ENCODE measurements at regions not wholly inside any gene's neighbourhood (a gene's known extent, or its start where the extent isn't known, plus 50 kb on each side); places are given as distances from the start of the nearest gene placed in this dataset.

DNA sequence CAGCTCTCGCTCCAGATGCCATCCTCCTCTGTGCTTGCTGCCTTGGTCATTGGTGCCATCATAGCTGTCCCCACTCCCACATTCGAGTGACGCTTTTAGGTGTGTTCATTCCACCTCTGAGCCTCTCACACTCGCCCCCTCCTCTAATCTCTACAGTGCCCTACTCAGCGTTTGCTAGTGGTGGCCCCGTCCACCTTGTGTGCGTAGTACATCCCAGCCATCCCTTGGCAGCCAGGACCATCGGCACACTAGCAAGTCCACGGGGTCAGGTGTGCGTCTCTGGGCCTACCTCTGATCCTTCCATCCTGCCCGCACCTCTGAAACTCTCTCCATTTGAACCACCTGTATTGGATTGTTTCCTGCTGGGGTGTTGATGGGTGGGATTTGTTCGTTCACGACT lies 54.2 kb upstream of the RGMA start:
- Histone ChIP-seq H3K27ac (no peak overlapping the region), H3K4me1 (ENCODE audit: control insufficient read depth in 1 of 2, low read depth in 2 of 2) (peaks cover 11 to 33% of the 10 kb centered on the region in 2 donors), H3K4me3 (no peak overlapping the region), H3K36me3 (no peaks in the 10 kb centered on the region), H3K27me3 (replicated peaks; ENCODE audit: insufficient read depth) (no peaks in the 10 kb centered on the region), H3K9me3 (no peaks in the 10 kb centered on the region)
- no peak for DNase-seq (ENCODE audit: low spot score)
- no peak for ATAC-seq (ENCODE audit: insufficient number of reproducible peaks, low FRiP score, low read depth)
- TF ChIP-seq, protein P1, sequence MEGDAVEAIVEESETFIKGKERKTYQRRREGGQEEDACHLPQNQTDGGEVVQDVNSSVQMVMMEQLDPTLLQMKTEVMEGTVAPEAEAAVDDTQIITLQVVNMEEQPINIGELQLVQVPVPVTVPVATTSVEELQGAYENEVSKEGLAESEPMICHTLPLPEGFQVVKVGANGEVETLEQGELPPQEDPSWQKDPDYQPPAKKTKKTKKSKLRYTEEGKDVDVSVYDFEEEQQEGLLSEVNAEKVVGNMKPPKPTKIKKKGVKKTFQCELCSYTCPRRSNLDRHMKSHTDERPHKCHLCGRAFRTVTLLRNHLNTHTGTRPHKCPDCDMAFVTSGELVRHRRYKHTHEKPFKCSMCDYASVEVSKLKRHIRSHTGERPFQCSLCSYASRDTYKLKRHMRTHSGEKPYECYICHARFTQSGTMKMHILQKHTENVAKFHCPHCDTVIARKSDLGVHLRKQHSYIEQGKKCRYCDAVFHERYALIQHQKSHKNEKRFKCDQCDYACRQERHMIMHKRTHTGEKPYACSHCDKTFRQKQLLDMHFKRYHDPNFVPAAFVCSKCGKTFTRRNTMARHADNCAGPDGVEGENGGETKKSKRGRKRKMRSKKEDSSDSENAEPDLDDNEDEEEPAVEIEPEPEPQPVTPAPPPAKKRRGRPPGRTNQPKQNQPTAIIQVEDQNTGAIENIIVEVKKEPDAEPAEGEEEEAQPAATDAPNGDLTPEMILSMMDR (IDR thresholded peaks at IDR 0.05): no peak

DNA sequence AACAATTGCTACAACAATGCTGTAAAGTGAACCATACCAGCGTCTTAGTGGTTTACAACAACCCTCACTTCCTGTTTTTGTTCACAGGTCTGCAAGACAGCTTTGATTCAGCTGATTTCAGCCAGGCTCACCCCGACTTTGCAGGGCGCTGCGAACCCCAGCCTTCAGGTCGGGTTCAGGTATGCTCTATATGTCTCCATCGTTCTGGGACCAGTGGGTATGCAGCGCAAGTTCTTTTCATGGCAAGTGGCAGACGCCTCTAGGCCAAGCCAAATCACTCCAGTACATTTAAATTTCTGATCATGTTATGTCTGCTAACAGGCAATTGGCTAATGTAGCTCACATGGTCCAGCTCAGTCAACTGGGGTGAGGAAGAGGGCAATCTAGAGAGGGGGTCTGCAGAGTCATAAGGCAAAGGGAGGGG lies 52.4 kb upstream of the RGMA start:
- H3K4me3 ChIP-seq: no peak overlapping the region
- no peaks in the 10 kb centered on the region for H3K9me3 ChIP-seq
- no peak for DNase-seq (ENCODE audit: low spot score)
- TF ChIP-seq, protein P1 (IDR thresholded peaks at IDR 0.05): no peak
- no peak for ATAC-seq (ENCODE audit: insufficient number of reproducible peaks, low FRiP score, low read depth)
- H3K4me1 ChIP-seq (ENCODE audit: control insufficient read depth in 1 of 2, low read depth in 2 of 2): peaks cover 7 to 23% of the 10 kb centered on the region in 2 donors
- H3K27ac ChIP-seq: no peak overlapping the region
- H3K36me3 ChIP-seq: no peaks in the 10 kb centered on the region
- no peaks in the 10 kb centered on the region for H3K27me3 ChIP-seq (replicated peaks; ENCODE audit: insufficient read depth)

GRCh38 chr15:93139436-93139835 lies 50.4 kb upstream of the RGMA start:
- Histone ChIP-seq H3K4me3 (no peak overlapping the region), H3K36me3 (no peaks in the 10 kb centered on the region), H3K4me1 (ENCODE audit: control insufficient read depth in 1 of 2, low read depth in 2 of 2) (peaks cover 0 to 4% of the 10 kb centered on the region in 2 donors), H3K9me3 (no peaks in the 10 kb centered on the region), H3K27me3 (replicated peaks; ENCODE audit: insufficient read depth) (no peaks in the 10 kb centered on the region), H3K27ac (no peak overlapping the region)
- DNase-seq (ENCODE audit: low spot score) (no peak), ATAC-seq (ENCODE audit: insufficient number of reproducible peaks, low FRiP score, low read depth) (no peak)
- TF ChIP-seq, protein P1 (IDR thresholded peaks at IDR 0.05): no peak

DNA sequence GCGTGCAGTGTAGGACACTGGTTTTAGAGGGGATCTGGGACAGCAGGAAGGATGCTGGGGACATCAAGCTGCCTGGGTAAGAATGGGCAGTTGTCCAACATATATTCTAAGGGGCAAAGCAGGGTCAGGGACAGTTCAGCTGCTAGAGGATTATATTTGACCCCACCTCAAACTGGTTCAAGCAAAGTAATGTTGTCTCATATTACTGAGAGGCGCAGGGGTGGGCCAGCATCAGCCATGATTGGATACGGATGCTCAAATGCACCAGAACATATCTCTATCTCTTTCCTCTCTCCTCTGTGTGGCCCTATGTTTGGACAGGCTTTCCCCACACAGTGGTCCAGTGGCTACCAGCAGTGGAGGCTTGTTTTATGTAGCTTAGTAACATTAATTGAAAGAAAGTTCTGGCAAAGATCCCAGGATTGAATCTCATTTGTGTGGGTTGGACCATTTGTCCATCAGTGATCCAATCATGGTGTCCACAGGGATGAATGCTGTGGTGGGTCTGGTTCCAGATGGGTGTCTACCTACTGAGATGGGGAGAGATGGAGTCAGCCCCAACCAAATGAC lies 49.8 kb upstream of the RGMA start:
- ATAC-seq (ENCODE audit: insufficient number of reproducible peaks, low FRiP score, low read depth) (no peak), DNase-seq (ENCODE audit: low spot score) (no peak)
- no peaks in the 10 kb centered on the region for H3K36me3 ChIP-seq
- TF ChIP-seq, protein P1 (IDR thresholded peaks at IDR 0.05): no peak
- H3K4me3 ChIP-seq: no peak overlapping the region
- H3K27ac ChIP-seq: no peak overlapping the region
- H3K27me3 ChIP-seq (replicated peaks; ENCODE audit: insufficient read depth): no peaks in the 10 kb centered on the region
- H3K4me1 ChIP-seq (ENCODE audit: control insufficient read depth in 1 of 2, low read depth in 2 of 2): no peaks in the 10 kb centered on the region
- no peaks in the 10 kb centered on the region for H3K9me3 ChIP-seq
